GM12892 (cell line): ENCODE measurements at regions not wholly inside any gene's neighbourhood (a gene's known extent, or its start where the extent isn't known, plus 50 kb on each side); places are given as distances from the start of the nearest gene placed in this dataset.

Experiments
- POLR2A ChIP-seq: IDR thresholded peaks from 2 replicates; pipeline ENCODE4 v1.6.1; 2011; ENCODE audit warnings: low read depth, low read length, control low read depth
- POLR2AphosphoS5 ChIP-seq: IDR thresholded peaks from 2 replicates; pipeline ENCODE4 v1.6.1; 2011; ENCODE audit warnings: low read depth, low read length, control low read depth
- TAF1 ChIP-seq: IDR thresholded peaks from 2 replicates; pipeline ENCODE4 v1.6.1; 2011; ENCODE audit warnings: low read depth, mild to moderate bottlenecking, control low read depth, low read length, borderline replicate concordance

DNA sequence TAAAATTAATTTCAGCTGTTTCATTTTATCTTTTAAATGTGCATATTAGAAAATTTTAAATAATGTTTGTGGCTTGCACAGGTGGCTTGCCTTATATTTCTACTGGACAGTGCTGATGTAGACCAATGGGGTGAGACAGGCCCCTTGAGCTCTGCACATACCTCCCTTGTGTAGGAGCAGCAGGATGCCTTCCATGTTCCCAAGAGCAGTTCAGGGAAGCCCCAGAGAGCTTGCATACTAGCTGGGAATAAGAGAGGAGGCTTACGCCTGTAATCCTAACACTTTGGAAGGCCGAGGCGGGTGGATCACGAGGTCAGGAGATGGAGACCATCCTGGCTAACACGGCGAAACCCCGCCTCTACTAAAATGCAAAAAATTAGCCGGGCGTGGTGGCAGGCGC is 61.4 kb downstream of the RFPL4B start:
- no peak for TF ChIP-seq POLR2A
- TF ChIP-seq POLR2AphosphoS5, result no peak
- no peak for TF ChIP-seq TAF1
